Fibroblast of the conjunctiva (primary cell): ENCODE measurements at regions not wholly inside any gene's neighbourhood (a gene's known extent, or its start where the extent isn't known, plus 50 kb on each side); places are given as distances from the start of the nearest gene placed in this dataset.
"Not testable (repeated sequence)": the region's sequence is repeated elsewhere in the genome, so short reads cannot be mapped to it uniquely, and the experiment has no call there.

Experiments
- DNase-seq: peaks from one replicate; pipeline ENCODE4 v3.0.0-alpha.2; 2010; ENCODE audit warnings: low read depth

DNA sequence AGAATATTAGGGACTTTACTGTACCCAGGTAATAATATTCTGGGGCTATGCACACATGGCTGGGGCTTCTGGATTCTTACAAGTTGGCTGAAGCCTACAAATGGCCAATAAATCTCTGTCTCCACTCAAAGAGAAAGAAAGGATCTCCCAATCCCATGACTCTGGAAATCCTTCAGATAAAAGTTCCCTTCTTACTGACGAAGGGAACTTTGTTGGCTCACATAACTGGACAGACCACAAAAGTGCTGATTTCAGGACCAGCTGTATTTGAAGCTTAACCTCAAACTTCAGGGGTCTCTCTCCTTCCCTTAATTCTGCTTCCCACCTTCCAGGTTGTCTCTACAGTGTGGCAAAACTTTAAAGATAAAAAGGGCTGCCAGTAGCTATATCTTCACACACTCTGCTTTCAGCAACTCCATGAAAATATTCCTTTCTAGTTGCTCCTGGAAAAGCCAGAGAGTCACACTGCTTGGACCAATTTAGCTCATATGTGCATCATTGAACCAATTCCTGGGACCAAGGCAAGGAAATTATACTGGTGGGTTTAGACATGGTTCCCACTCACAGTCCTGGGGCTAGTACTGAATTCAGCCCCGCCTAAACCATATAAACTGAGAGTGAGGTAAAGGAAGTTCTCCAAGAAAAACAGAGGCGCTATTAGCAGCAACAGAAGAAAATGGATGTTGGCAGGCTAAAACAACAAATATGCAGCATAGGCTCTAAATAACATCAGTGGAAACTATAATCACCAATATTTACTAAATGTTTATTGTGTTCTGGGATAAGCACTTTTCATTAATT lies 290.0 kb upstream of the GADL1 start:
- DNase-seq: no peak

DNA sequence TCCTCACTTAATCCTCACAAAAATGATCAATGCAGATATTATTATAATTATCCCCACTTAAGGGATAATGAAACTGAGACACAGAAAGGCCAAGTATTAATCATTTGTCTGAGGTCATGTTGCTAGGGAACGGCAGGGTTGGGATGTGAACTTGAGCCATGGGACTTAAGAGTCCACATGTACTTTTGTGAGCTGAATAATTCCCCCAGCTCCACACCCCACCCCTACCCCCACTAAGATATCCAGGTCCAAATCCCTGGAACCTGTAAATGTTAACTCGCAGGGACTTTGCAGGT lies 290.5 kb upstream of the GADL1 start:
- peak; percentile 28 for DNase-seq

DNA sequence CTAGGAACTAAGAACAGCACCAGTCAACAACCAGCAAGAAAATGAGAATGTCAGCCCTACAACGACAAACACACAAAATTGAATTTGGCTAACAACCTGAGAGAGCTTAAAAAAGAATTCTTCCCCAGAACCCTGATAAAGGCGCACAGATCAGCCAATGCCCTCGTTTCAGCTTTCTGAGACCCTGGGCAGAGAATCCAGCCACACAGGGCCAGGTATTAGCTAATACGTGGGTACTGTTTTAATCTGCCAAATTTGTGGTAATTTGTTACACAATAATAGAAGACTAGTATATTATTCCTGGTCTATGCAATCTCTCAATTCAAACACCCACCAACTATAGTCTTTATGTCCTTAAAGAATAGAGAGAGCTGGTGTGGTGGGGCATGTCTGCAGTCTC lies 291.6 kb upstream of the GADL1 start:
- no peak for DNase-seq

DNA sequence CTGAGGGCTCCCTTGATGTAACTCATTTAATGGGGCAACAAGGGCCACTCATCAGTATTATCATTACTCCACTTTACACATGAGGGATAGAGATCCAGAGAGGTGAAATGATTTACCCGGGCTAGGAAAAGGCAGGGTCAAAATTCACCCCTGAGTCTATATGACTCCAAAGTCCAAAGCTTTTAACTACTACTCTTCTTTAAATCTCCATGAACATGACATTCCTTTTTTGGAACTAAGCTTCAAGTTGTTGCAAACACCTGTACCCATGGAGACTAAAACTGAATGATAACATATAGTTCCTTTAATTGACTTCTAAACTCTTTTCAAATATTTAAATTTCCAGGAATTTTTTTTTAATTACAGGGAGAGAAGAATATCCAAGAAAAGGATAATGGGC lies 292.9 kb upstream of the GADL1 start:
- DNase-seq: no peak

DNA sequence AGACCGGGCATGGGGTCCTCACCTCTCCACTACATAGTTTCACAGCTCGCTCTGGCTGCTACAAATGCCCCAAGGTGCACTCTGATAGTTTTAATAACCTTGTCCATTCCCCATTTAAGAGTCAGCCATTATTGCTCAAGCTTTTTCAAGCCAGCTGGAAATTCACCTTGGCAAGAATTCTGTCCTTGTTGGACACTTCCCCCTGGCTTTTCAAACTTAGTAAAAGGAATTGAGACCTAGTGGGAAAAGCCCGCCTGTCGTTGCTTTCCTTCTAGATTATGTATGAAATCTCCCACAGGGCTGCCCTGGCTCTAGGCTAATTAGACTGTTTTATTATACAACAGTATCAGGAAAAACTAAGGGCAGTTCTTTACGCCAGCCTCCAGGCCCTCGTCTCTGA lies 293.7 kb upstream of the GADL1 start:
- DNase-seq: no peak

DNA sequence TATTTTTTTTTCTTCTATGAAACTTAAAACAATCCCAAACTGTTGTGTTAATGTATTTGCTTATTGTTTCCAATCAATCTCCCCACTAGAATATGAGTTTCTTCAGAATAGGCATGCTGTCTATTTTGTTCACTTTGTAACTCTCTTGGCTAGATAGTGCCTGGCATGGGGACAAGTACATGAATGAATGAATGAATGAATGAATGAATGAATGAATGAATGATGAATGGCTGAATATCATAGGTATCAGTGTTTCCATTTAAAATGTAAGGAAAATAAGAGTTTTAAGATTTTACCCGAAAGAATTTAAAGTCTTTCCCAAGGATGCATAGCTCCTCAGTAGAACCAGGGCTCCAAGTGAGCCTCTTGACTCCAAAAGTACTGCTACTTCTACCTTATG lies 294.9 kb upstream of the GADL1 start:
- DNase-seq: no peak

DNA sequence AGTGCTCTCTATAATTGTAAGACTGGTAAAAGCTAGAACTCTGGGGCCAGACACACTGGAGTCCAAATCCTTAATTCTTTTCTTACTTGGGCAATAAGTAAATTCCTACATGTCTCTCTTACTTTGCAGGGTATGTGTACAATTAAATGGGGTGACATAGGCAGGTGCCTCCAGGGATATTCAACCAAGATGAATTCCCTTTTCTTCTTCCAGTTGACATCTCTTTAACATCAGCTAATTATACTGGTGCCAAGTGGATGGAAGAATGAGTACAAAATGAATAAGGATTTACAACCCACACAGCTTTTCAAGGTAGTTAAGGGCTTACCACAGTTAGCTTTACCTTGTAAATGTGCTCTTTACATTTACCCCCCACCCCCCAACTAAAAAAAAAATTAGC lies 295.5 kb upstream of the GADL1 start:
- DNase-seq: no peak

DNA sequence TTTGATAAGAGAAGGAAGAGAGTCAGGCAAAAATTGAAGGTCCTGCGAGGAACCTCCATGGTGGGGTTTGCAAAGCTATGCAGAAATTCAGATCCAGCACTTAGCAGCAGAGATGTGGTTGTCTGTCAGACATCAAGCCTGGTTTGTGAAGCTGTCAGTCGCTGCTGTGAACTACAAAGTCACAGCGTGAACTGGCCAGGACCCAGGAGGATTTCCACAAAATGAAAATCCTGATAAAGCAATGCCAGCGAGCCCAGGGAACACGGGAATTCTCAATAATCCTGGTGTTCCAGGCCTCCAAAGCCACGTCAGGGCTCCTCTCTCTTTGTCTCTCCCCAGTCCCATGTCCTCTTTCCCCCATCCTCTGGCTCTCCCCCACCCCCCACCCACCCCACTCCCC lies 296.9 kb upstream of the GADL1 start:
- DNase-seq: no peak

DNA sequence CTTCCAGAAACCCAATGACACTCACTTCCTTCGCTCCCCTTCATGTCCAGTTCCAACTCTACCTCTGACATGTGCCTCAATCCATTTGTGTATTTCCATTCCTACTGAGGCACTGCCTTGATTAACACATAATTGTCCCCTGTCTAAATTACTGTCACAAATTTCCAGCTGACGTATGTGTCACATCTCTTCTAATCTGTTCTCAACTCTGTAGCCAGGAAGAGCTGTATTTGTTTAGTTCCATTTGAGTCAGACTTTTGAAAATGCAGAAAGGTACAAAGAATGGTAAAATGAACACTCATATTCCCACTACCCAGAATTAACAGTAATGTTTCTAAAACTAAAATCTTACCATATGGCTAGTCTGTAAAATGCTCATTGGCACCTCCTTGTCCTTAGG lies 299.0 kb upstream of the GADL1 start:
- no peak for DNase-seq

DNA sequence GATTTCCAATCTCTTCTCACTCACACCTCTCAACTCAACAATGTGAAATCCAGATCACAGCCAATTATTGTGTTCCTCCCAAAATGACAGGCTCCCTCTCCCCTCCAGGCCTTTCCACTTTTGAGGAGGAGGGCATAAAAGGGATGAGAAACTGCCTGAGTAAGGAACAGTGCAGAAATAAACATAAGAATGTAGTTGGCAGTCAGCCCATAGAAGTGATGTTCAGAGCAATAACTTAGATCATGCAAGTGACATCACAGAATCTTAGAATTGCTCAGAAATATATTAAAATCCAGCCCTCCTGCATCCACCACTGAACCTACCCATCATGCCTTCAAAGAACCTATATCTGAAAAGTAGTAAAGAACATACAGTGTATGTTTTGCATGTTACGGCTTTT lies 299.4 kb upstream of the GADL1 start:
- DNase-seq: no peak

DNA sequence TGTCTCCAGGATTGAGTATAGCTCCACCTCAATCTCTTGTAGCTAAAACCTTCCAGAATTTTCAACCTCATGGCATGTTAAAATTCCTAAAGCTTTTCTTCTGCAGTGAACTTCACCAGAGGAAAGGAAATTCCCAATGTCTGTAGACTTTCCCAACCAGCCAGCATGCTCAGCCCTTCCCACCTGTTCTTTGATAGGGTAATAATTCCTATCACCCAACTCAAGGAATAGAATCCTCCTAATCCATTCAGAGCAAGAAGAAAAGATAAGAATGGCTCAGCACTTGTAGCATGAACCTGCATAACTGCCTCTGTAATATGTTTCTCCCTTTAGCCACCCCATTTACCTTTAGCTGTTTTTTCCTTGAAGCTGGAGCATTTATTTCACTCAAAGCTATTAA lies 301.8 kb upstream of the GADL1 start:
- no peak for DNase-seq

DNA sequence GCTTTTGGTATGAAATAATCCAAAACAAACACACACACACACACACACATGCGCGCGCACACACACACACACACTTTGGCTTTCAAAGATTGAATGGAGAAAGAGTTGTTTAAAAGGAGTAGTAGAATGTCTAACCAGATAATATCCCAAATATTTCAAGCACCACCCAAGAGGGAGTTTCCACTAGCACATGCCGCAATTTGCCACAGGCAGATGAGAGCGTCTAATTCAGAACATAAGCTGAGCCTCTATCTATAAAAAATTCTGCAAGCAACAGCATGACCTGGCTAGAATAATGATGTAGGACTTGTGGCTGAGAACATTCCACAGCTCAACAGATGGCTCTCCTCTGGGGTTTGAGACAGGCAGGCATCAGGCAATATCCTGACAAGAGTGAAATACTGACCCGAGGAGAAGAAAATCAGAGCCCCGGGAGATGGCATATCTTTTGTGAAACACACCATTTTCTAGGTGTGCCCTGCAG lies 302.5 kb upstream of the GADL1 start:
- DNase-seq: peak; percentile 65

DNA sequence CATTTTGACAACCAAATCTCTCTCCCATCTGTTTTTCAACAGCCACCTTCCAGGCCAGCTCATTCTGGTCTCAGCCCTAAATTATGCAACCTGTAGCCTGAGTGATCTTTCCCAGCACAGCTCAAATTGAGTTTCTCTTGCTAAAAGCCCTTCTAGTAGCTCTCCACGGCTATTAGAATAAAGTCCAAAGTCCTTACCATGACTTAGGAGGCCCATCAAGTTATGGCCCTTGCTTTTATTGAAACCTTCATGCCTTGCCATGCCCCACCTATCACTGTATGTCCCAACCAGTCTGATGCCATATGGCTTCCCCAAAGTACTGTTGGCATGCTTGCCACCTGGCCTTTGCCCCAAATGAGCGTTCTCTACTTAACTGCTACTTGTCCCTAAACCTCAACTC lies 303.5 kb upstream of the GADL1 start:
- no peak for DNase-seq

DNA sequence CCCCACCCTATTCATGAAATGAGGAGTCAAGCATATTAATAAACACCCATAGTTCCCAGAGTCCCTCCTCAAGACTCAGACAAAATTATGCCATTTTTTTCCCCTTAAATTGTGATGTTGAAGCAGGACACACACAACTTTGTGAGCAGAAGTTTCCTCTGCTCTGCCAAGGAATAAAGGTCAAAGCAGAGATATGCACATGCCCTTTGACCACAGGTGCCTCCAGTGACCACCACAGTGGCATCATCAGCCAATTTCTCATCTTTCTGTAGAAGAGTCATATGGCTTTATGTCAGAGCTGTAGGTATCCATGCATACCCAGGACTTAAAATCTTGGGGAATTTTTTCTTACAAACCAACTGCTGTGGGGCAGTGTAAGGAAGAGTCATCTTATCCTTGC lies 304.4 kb upstream of the GADL1 start:
- DNase-seq: no peak

DNA sequence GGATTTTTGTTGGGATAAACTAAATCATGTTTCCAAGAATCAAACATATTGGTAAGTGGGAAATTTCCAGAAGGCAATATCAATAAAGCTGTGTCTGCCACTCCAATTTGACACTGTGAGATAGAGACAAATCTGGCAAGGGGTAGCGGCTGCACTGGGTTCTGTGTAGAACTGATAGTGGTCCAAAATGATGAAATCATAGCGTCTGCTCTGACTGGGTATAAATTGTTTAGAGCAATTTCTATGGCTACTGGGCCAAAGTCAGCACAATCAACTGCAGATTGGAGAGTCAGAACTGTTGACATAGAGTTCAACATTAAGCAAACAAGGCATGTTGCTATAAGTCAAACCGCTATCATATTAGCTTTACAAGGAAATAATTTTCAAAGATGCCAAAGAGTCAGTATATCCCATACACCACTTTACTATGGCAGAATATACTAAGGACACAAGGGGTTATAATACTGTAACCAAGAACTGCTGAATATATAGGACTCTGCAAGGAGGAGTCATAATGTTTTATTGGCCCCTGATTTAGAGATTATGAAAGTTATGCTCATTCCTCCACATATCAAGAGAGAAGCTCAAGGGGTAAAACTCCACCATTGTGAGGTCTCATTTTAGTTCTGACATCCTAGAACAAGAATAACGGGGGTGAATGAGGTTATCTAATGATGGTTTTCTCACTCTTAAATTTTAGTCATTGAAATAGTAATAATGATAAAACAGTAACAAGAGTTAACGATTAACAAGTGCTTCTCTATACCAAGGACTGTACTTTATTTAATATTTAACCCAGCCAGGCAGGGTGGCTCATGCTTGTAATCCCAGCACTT lies 309.7 kb upstream of the GADL1 start:
- no peak for DNase-seq

DNA sequence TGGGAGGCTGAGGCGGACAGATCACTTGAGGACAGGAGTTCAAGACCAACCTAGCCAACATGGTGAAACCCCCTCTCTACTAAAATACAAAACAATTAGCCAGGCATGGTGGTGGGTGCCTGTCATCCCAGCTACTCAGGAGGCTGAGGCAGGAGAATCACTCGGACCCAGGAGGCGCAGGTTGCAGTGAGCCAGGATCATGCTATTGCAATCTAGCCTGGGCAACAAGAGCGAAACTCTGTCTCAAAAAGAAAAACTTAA lies 310.3 kb upstream of the GADL1 start:
- DNase-seq: not testable (repeated sequence)

DNA sequence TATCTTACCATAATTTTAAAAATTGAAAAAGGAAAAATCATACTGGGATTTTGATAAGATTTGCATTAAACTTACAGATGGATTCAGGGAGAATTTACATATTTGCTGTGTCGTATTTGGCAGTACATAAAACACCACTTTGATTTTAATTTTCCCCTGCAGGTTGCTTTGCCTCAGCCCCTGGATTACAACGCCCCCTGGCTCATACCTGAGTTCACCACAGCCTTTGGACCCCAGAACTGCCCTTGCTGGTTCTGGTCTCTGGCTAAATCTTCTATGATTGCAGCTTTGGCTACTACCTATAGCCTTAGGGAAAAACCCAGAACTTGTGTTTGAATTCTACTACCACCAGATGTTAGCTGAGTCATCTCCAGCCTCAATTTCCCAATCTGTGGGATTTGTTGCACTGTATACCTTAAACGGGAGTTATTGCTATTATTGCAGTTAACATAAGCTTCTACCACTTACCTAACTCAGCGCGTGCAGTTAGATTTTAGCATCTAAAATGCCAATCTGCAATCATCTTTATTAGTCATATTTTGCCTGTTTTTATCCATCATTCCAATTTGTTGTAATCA lies 315.7 kb upstream of the GADL1 start:
- no peak for DNase-seq

DNA sequence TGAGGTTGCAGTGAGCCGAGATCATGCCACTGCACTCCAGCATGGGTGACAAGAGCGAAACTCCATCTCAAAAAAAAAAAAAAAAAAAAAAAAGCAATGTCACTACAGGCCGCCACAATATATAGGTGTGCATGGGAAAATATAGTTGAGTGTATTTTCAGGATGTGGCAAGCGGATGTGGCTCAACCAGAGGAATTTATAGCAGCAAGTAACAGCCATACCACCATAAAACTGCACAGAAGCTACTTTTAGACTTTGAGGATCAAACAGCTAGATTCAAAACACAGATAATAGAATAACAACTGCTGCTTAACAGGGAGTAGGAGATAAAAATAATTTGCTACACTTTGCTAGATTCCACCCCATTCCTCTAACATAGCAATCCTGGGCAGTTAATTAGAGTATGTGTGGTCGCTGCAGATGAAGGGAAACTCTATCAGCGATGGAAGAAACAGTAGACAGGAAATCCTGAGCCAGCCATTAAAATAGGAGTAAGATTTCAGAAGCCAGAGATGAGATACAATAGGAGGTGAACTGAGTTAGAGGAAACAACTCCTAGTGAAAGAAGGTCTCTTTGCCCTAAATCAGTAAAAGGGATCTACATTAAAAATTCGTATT lies 318.7 kb upstream of the STT3B start:
- no peak for DNase-seq

DNA sequence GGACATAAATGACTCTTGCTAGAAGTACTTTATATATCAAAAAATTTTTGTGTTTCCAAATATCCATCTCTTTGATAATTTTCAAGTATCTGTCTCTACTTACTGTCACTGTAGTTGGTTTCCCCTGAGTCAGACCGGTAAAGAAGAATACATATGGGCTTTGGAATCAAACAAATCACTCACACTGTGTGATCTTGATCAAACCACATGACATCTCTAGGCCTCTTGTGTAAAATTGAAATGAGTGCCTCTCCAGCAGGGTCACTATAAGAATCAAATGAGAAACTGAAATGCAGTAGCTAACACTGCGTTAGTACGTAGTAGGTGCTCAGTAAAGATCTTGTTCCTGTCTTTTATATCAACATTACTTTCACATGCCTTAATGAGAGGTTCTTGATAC lies 314.6 kb upstream of the STT3B start:
- DNase-seq: no peak

DNA sequence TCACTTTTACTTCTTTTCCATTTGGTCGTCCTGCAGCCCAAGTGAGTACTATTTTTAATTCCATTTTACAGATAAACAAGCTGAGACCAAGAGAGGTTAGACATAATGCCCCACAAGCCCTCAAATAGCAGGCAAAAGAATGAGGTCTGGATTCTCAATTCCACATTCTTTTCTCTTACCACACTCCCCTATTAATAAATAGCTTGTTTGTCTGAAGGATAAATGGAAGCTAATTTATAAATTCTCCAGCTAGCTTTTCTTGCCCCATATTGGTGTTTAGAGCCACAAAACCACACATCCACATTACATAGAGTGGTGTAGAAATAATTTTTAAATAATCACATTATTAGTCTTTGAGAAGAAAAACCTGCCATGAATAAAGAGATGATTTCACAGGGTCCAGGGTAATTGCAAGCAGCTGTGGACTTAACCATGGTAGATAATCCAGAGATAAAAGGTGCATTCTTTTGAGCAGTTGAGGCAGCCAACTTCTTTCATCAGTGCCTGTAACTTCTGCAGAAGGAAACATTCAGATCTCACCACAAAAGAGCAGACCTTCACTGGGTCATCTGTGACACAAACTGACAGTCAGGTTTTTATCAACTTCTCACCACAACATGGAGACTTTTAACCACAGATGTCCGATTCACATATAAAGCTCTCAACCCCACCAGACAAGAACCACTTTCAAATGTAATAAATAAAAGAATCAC lies 313.4 kb upstream of the STT3B start:
- no peak for DNase-seq

DNA sequence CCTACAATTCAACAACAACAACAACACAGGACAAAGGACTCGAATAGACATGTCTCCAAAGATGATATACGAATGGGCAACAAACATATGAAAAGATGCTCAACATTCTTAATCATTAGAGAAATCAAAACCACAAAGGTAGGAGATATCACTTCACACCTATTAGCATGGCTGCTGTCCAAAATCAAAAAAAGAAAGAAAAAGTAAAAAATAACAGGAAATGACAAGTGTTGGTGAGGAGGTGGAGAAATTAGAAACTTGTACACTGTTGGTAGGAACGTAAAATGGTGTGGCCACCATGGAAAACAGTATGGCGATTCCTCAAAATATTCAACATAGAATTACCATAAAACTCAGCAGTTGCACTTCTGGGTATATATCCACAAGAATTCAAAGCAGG lies 312.3 kb upstream of the STT3B start:
- DNase-seq: no peak

DNA sequence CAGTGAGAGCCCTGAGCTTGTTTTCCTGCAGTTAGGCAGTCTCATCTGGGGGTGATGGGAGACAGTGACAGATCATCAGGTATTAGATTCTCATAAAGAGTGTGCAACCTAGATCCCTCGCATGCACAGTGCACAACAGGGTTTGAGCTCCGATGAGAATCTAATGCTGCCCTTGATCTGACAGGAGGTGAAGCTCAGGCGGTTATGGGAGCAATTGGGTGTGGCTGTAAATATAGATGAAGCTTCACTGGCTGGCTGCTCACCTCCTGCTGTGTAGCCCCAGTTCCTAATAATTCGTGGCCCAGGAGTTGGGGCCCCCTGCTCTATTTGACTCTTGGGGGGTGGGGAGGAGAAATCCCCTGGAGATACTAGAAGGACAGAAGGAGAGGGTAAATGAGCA lies 309.4 kb upstream of the STT3B start:
- DNase-seq: no peak

DNA sequence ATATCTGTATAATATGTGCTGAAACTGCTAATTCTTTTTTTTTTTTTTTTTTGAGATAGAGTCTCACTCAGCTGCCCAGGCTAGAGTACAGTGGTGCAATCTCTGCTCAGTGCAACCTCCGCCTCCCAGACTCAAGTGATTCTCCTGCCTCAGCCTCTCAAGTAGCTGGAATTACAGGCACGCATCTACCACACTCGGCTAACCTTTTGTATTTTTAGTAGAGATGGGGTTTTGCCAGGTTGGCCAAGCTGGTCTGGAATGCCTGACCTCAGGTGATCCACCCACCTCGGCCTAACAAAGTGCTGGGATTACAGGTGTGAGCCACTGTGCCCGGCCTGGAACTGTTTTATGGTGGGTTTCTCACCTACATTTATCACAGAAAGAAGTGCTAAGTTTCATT lies 307.8 kb upstream of the STT3B start:
- DNase-seq: no peak
